ENCODE measurements at regions not wholly inside any gene's neighbourhood (a gene's known extent, or its start where the extent isn't known, plus 50 kb on each side); places are given as distances from the start of the nearest gene placed in this dataset.

GRCh38 chr1:218695525-218695924 is 350.4 kb downstream of the TGFB2 start:
- intact Hi-C loops (cut with micrococcal nuclease; ENCODE audit: unreplicated experiment): no loop called here
- TF ChIP-seq CTCF (conservative IDR thresholded peaks at IDR 0.05; ENCODE audit: low read length): no peak
- H3K27ac ChIP-seq (ENCODE audit: low read depth, low read length, poor library complexity, severe bottlenecking): no peak overlapping the region
- CTCF ChIA-PET (ENCODE audit: unreplicated experiment): no interaction called here
- H3K9me3 ChIP-seq (ENCODE audit: low read length): no peaks in the 10 kb centered on the region
- no peak overlapping the region for H3K4me3 ChIP-seq (ENCODE audit: low read depth, low read length, poor library complexity, severe bottlenecking)
- no TSS peak for BruUV-seq (replicated peaks)
- H3K4me2 ChIP-seq (ENCODE audit: low read length): no peak overlapping the region
- no peak overlapping the region for H2AFZ ChIP-seq (ENCODE audit: low read length)
- no peak for DNase-seq (ENCODE audit: low spot score)
- H3K9me2 ChIP-seq (ENCODE audit: insufficient read depth, low read length): no peaks in the 10 kb centered on the region
- H3K36me3 ChIP-seq (ENCODE audit: insufficient read depth, low read length): no peaks in the 10 kb centered on the region
- no peaks in the 10 kb centered on the region for H4K20me1 ChIP-seq (ENCODE audit: insufficient read depth, low read length)
- POLR2A ChIA-PET: no interaction called here
- H3K4me1 ChIP-seq (ENCODE audit: insufficient read depth, low read length, poor library complexity, severe bottlenecking): no peaks in the 10 kb centered on the region
- no peaks in the 10 kb centered on the region for H3K79me2 ChIP-seq (ENCODE audit: insufficient read depth, low read depth, low read length)

- Histone ChIP-seq H3K4me1 (ENCODE audit: insufficient read depth, low read length, poor library complexity, severe bottlenecking) (no peaks in the 10 kb centered on the region), H2AFZ (ENCODE audit: low read length) (no peak overlapping the region), H3K4me3 (ENCODE audit: low read depth, low read length, poor library complexity, severe bottlenecking) (no peak overlapping the region), H3K27ac (ENCODE audit: low read depth, low read length, poor library complexity, severe bottlenecking) (no peak overlapping the region), H3K4me2 (ENCODE audit: low read length) (no peak overlapping the region), H3K9me3 (ENCODE audit: low read length) (no peaks in the 10 kb centered on the region), H3K79me2 (ENCODE audit: insufficient read depth, low read depth, low read length) (no peaks in the 10 kb centered on the region), H3K36me3 (ENCODE audit: insufficient read depth, low read length) (no peaks in the 10 kb centered on the region), H3K9me2 (ENCODE audit: insufficient read depth, low read length) (no peaks in the 10 kb centered on the region), H4K20me1 (ENCODE audit: insufficient read depth, low read length) (no peaks in the 10 kb centered on the region)
- TF ChIP-seq EZH2phosphoT487 (IDR thresholded peaks at IDR 0.05; ENCODE audit: borderline replicate concordance, low read depth, low read length) (no peak), CTCF (conservative IDR thresholded peaks at IDR 0.05; ENCODE audit: low read length) (no peak)
- no peak for DNase-seq (ENCODE audit: low spot score)
- ChIA-PET CTCF (ENCODE audit: unreplicated experiment) (no interaction called here), POLR2A (interaction anchor here (0.7 kb wide), 1 partner anchor 178 kb away, joined by 3 read pairs; no protein-coding TSS in a partner anchor)
- intact Hi-C loops (cut with micrococcal nuclease; ENCODE audit: unreplicated experiment): no loop called here
- BruUV-seq (replicated peaks): no TSS peak
These were observed 353.0 kb downstream of the TGFB2 start for GRCh38 chr1:218698141-218698540.

DNA sequence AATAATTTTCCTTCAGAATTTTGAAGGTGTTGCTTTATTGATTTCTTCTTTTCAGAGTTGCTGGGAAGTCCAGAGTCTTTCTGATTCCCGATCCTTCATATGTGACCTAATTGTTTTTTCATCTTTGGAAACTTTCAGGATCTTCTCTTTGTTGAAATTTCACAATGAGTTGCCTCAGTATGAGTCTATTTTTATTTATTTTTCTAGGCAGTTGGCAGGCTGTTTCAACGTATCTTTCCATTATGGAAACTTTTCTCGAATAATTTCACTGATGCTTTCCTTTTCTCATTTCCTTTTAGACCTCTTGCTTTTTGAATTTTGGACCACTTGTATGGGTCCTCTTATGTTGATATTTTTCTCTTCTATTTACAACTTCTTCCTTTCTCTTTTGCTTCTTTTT is 354.3 kb downstream of the TGFB2 start:
- Histone ChIP-seq H3K9me2 (ENCODE audit: insufficient read depth, low read length) (no peaks in the 10 kb centered on the region), H3K36me3 (ENCODE audit: insufficient read depth, low read length) (no peaks in the 10 kb centered on the region), H2AFZ (ENCODE audit: low read length) (no peak overlapping the region), H3K4me2 (ENCODE audit: low read length) (no peak overlapping the region), H3K4me1 (ENCODE audit: insufficient read depth, low read length, poor library complexity, severe bottlenecking) (no peaks in the 10 kb centered on the region), H3K9me3 (ENCODE audit: low read length) (no peaks in the 10 kb centered on the region), H3K79me2 (ENCODE audit: insufficient read depth, low read depth, low read length) (no peaks in the 10 kb centered on the region), H3K4me3 (ENCODE audit: low read depth, low read length, poor library complexity, severe bottlenecking) (no peak overlapping the region), H3K27ac (ENCODE audit: low read depth, low read length, poor library complexity, severe bottlenecking) (no peak overlapping the region), H4K20me1 (ENCODE audit: insufficient read depth, low read length) (no peaks in the 10 kb centered on the region)
- no peak for TF ChIP-seq EZH2phosphoT487 (IDR thresholded peaks at IDR 0.05; ENCODE audit: borderline replicate concordance, low read depth, low read length)
- TF ChIP-seq CTCF (conservative IDR thresholded peaks at IDR 0.05; ENCODE audit: low read length): no peak
- no TSS peak for BruUV-seq (replicated peaks)
- DNase-seq (ENCODE audit: low spot score): no peak
- intact Hi-C loops (cut with micrococcal nuclease; ENCODE audit: unreplicated experiment): no loop called here
- CTCF ChIA-PET (ENCODE audit: unreplicated experiment): no interaction called here
- POLR2A ChIA-PET: interaction anchor here (1.1 kb wide), 1 partner anchor 13 kb away, joined by 3 read pairs; no protein-coding TSS in a partner anchor

All from OCI-LY7 (cell line).